ENCODE measurements at regions not wholly inside any gene's neighbourhood (a gene's known extent, or its start where the extent isn't known, plus 50 kb on each side); places are given as distances from the start of the nearest gene placed in this dataset.

DNA sequence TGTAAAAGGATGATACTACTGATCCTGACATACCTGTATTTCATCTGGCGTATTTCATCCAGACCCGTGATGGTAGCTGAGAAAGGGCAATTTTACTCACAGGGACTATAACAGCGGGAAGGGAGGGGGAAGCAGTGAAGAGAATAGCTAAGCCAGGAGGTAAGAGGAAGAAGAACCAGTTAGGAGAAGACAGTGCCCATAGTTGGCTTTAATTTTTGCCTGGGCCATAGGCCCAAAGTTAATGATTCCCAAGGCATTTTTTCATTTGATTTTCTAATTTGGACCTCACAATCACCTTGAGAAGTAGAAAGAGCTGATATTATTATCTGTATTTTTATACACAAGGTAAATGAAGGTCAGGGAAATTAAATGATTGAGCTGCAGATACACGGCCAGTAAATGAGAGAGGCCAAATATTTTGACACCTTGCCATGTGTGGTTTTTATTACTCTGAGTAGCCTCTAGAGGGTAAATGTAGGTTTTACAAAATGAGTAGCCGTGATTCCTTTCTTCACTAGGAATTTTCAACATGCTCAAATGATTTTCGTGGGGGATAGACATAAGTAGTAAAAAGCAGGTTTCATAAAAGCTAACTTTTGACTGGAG is 382.2 kb downstream of the FUT8 start (continued):
- TF ChIP-seq, protein P1, sequence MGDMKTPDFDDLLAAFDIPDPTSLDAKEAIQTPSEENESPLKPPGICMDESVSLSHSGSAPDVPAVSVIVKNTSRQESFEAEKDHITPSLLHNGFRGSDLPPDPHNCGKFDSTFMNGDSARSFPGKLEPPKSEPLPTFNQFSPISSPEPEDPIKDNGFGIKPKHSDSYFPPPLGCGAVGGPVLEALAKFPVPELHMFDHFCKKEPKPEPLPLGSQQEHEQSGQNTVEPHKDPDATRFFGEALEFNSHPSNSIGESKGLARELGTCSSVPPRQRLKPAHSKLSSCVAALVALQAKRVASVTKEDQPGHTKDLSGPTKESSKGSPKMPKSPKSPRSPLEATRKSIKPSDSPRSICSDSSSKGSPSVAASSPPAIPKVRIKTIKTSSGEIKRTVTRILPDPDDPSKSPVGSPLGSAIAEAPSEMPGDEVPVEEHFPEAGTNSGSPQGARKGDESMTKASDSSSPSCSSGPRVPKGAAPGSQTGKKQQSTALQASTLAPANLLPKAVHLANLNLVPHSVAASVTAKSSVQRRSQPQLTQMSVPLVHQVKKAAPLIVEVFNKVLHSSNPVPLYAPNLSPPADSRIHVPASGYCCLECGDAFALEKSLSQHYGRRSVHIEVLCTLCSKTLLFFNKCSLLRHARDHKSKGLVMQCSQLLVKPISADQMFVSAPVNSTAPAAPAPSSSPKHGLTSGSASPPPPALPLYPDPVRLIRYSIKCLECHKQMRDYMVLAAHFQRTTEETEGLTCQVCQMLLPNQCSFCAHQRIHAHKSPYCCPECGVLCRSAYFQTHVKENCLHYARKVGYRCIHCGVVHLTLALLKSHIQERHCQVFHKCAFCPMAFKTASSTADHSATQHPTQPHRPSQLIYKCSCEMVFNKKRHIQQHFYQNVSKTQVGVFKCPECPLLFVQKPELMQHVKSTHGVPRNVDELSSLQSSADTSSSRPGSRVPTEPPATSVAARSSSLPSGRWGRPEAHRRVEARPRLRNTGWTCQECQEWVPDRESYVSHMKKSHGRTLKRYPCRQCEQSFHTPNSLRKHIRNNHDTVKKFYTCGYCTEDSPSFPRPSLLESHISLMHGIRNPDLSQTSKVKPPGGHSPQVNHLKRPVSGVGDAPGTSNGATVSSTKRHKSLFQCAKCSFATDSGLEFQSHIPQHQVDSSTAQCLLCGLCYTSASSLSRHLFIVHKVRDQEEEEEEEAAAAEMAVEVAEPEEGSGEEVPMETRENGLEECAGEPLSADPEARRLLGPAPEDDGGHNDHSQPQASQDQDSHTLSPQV (IDR thresholded peaks at IDR 0.05): no peak
- TF ChIP-seq, protein P2, sequence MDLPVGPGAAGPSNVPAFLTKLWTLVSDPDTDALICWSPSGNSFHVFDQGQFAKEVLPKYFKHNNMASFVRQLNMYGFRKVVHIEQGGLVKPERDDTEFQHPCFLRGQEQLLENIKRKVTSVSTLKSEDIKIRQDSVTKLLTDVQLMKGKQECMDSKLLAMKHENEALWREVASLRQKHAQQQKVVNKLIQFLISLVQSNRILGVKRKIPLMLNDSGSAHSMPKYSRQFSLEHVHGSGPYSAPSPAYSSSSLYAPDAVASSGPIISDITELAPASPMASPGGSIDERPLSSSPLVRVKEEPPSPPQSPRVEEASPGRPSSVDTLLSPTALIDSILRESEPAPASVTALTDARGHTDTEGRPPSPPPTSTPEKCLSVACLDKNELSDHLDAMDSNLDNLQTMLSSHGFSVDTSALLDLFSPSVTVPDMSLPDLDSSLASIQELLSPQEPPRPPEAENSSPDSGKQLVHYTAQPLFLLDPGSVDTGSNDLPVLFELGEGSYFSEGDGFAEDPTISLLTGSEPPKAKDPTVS (IDR thresholded peaks at IDR 0.05; ENCODE audit: low read depth, low read length): no peak
- TF ChIP-seq IRF4 (IDR thresholded peaks at IDR 0.05; ENCODE audit: low read depth, low read length): no peak

DNA sequence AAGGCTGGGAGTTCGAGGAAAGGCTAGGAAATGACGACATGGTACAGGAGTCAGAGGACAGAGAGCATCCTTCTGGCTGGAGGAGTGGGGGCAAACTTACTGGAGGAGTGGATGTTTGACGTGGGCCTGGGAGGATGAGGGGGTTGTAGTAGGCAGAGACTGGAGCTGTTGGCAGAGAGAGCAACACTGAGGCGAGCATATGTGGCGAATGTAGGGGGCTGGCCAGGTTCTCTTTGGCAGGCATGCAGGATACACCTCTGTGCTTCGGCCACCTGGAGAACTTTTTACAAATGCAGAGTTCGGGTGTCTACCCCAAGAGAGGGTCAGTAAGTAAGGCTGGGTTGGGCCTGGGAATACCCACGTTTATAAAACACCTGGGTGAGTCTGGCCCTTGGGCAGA is 385.7 kb downstream of the FUT8 start:
- no peaks in the 10 kb centered on the region for H3K4me1 ChIP-seq (ENCODE audit: control insufficient read depth, insufficient read depth, low read length)
- ChIA-PET CTCF (interaction anchor here (1.0 kb wide), 1 partner anchor 27 kb away, joined by 4 read pairs; no protein-coding TSS in a partner anchor), POLR2A (no interaction called here), RAD21 (ENCODE audit: unreplicated experiment) (no interaction called here), SMC1A (ENCODE audit: uncharacterized antibody, unreplicated experiment) (no interaction called here)
- no peaks in the 10 kb centered on the region for H3K79me2 ChIP-seq (ENCODE audit: control insufficient read depth, insufficient read depth, low read length)
- no peak overlapping the region for H3K4me3 ChIP-seq
- H3K4me2 ChIP-seq (ENCODE audit: control insufficient read depth, insufficient read depth): no peak overlapping the region
- H3K27me3 ChIP-seq (replicated peaks in 1 of 2; ENCODE audit: control insufficient read depth in 2 of 2, insufficient read depth in 2 of 2, low read length in 1 of 2): no peaks in the 10 kb centered on the region
- no peak overlapping the region for H3K9ac ChIP-seq (ENCODE audit: control insufficient read depth, insufficient read depth, low read length)
- H2AFZ ChIP-seq (ENCODE audit: control insufficient read depth, low read depth, low read length): no peak overlapping the region
- in situ Hi-C loops (cut with MboI): no loop called here
- intact Hi-C loops (cut with micrococcal nuclease; ENCODE audit: unreplicated experiment): no loop called here
- H3K9me3 ChIP-seq (replicated peaks; ENCODE audit: control insufficient read depth, insufficient read depth, low read length): peaks cover 6% of the 10 kb centered on the region; the same call in 2 of the 3 replicates
- no TSS peak for BruUV-seq (replicated peaks)
- FAIRE-seq (no peak), DNase-seq (ENCODE audit: low read depth, low spot score) (no peak), ATAC-seq (no peak)
- H4K20me1 ChIP-seq (ENCODE audit: control insufficient read depth, insufficient read depth): no peaks in the 10 kb centered on the region
- WGBS (ENCODE audit: insufficient coverage, insufficient replicate concordance, low lambda C conversion rate, missing lambda C conversion rate): 48% methylated on average over 8 of the region's 8 CpGs
- H3K36me3 ChIP-seq (ENCODE audit: control insufficient read depth in 2 of 2, insufficient read depth in 2 of 2, low read length in 1 of 2): no peaks in the 10 kb centered on the region
- H3K27ac ChIP-seq (ENCODE audit: control insufficient read depth, insufficient read depth): no peak overlapping the region
- no peak for TF ChIP-seq FOXM1 (IDR thresholded peaks at IDR 0.05; ENCODE audit: low read depth, low read length)
- TF ChIP-seq PAX5 (IDR thresholded peaks at IDR 0.05; ENCODE audit: borderline replicate concordance, low read depth, low read length): no peak
- TF ChIP-seq EED (IDR thresholded peaks at IDR 0.05; ENCODE audit: low read depth): no peak
- TF ChIP-seq TCF12 (IDR thresholded peaks at IDR 0.05; ENCODE audit: low read depth, low read length): no peak
- TF ChIP-seq, protein P3, sequence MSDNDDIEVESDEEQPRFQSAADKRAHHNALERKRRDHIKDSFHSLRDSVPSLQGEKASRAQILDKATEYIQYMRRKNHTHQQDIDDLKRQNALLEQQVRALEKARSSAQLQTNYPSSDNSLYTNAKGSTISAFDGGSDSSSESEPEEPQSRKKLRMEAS (IDR thresholded peaks at IDR 0.05; ENCODE audit: low read depth, low read length): no peak
- no peak for TF ChIP-seq NFXL1 (IDR thresholded peaks at IDR 0.05; ENCODE audit: borderline replicate concordance)
- TF ChIP-seq LARP7 (IDR thresholded peaks at IDR 0.05): no peak
- TF ChIP-seq, protein P4, sequence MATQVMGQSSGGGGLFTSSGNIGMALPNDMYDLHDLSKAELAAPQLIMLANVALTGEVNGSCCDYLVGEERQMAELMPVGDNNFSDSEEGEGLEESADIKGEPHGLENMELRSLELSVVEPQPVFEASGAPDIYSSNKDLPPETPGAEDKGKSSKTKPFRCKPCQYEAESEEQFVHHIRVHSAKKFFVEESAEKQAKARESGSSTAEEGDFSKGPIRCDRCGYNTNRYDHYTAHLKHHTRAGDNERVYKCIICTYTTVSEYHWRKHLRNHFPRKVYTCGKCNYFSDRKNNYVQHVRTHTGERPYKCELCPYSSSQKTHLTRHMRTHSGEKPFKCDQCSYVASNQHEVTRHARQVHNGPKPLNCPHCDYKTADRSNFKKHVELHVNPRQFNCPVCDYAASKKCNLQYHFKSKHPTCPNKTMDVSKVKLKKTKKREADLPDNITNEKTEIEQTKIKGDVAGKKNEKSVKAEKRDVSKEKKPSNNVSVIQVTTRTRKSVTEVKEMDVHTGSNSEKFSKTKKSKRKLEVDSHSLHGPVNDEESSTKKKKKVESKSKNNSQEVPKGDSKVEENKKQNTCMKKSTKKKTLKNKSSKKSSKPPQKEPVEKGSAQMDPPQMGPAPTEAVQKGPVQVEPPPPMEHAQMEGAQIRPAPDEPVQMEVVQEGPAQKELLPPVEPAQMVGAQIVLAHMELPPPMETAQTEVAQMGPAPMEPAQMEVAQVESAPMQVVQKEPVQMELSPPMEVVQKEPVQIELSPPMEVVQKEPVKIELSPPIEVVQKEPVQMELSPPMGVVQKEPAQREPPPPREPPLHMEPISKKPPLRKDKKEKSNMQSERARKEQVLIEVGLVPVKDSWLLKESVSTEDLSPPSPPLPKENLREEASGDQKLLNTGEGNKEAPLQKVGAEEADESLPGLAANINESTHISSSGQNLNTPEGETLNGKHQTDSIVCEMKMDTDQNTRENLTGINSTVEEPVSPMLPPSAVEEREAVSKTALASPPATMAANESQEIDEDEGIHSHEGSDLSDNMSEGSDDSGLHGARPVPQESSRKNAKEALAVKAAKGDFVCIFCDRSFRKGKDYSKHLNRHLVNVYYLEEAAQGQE (IDR thresholded peaks at IDR 0.05; ENCODE audit: low read depth, low read length): no peak
- no peak for TF ChIP-seq SMAD1 (IDR thresholded peaks at IDR 0.05; ENCODE audit: low read depth, partially characterized antibody)
- TF ChIP-seq RBBP5 (conservative IDR thresholded peaks at IDR 0.05): no peak

Data from GM12878 (cell line).